ENCODE measurements at regions not wholly inside any gene's neighbourhood (a gene's known extent, or its start where the extent isn't known, plus 50 kb on each side); places are given as distances from the start of the nearest gene placed in this dataset.

- no peaks in the 10 kb centered on the region for H3K4me1 Mint-ChIP-seq
- H3K27me3 Mint-ChIP-seq = no peaks in the 10 kb centered on the region
- ATAC-seq (replicated peaks; ENCODE audit: extremely low read depth, poor library complexity, severe bottlenecking) (no peak), DNase-seq (ENCODE audit: low spot score in 2 of 2) (no peak)
- no peak overlapping the region for H3K4me3 Mint-ChIP-seq
- no peak overlapping the region for H3K27ac Mint-ChIP-seq (ENCODE audit: low read depth)
- peaks cover 6% of the 10 kb centered on the region for H3K9me3 Mint-ChIP-seq
- no peaks in the 10 kb centered on the region for H3K36me3 Mint-ChIP-seq (ENCODE audit: insufficient read depth)
Measured at GRCh38 chr5:163670036-163670435, 164.6 kb downstream of the MAT2B start.

GRCh38 chr5:163677092-163677491 lies 171.7 kb downstream of the MAT2B start:
- H3K9me3 Mint-ChIP-seq = peaks cover 11% of the 10 kb centered on the region
- no peak overlapping the region for H3K27ac Mint-ChIP-seq (ENCODE audit: low read depth)
- H3K27me3 Mint-ChIP-seq = no peaks in the 10 kb centered on the region
- DNase-seq (ENCODE audit: low spot score in 2 of 2) (no peak), ATAC-seq (replicated peaks; ENCODE audit: extremely low read depth, poor library complexity, severe bottlenecking) (no peak)
- H3K4me3 Mint-ChIP-seq = no peak overlapping the region
- H3K36me3 Mint-ChIP-seq (ENCODE audit: insufficient read depth) = no peaks in the 10 kb centered on the region
- no peaks in the 10 kb centered on the region for H3K4me1 Mint-ChIP-seq

GRCh38 chr5:163682234-163682633 lies 176.8 kb downstream of the MAT2B start:
- no peak overlapping the region for H3K27ac Mint-ChIP-seq (ENCODE audit: low read depth)
- DNase-seq (ENCODE audit: low spot score in 2 of 2) = no peak
- no peaks in the 10 kb centered on the region for H3K27me3 Mint-ChIP-seq
- no peak overlapping the region for H3K4me3 Mint-ChIP-seq
- ATAC-seq (replicated peaks; ENCODE audit: extremely low read depth, poor library complexity, severe bottlenecking) = no peak
- H3K4me1 Mint-ChIP-seq = no peaks in the 10 kb centered on the region
- H3K36me3 Mint-ChIP-seq (ENCODE audit: insufficient read depth) = peaks cover 2% of the 10 kb centered on the region
- peaks cover 11% of the 10 kb centered on the region for H3K9me3 Mint-ChIP-seq

GRCh38 chr5:163687414-163687813 lies 182.0 kb downstream of the MAT2B start:
- Mint-ChIP-seq H3K27ac (ENCODE audit: low read depth) (no peak overlapping the region), H3K4me3 (no peak overlapping the region)

GRCh38 chr5:163692091-163692490 lies 186.7 kb downstream of the MAT2B start:
- Mint-ChIP-seq H3K27me3 (no peaks in the 10 kb centered on the region), H3K36me3 (ENCODE audit: insufficient read depth) (no peaks in the 10 kb centered on the region), H3K4me3 (no peak overlapping the region), H3K9me3 (no peaks in the 10 kb centered on the region), H3K4me1 (no peaks in the 10 kb centered on the region), H3K27ac (ENCODE audit: low read depth) (no peak overlapping the region)
- ATAC-seq (replicated peaks; ENCODE audit: extremely low read depth, poor library complexity, severe bottlenecking) (no peak), DNase-seq (ENCODE audit: low spot score in 2 of 2) (no peak)

More at GRCh38 chr5:163687414-163687813, 182.0 kb downstream of the MAT2B start:
- peaks cover 2% of the 10 kb centered on the region for H3K36me3 Mint-ChIP-seq (ENCODE audit: insufficient read depth)
- H3K9me3 Mint-ChIP-seq = no peaks in the 10 kb centered on the region
- DNase-seq (ENCODE audit: low spot score in 2 of 2) = no peak
- H3K27me3 Mint-ChIP-seq = no peaks in the 10 kb centered on the region
- no peaks in the 10 kb centered on the region for H3K4me1 Mint-ChIP-seq
- ATAC-seq (replicated peaks; ENCODE audit: extremely low read depth, poor library complexity, severe bottlenecking) = no peak

GRCh38 chr5:163695830-163696578 lies 190.6 kb downstream of the MAT2B start:
- DNase-seq (ENCODE audit: low spot score in 2 of 2) (no peak), ATAC-seq (replicated peaks; ENCODE audit: extremely low read depth, poor library complexity, severe bottlenecking) (no peak)
- H3K36me3 Mint-ChIP-seq (ENCODE audit: insufficient read depth) = no peaks in the 10 kb centered on the region
- no peaks in the 10 kb centered on the region for H3K27me3 Mint-ChIP-seq
- H3K9me3 Mint-ChIP-seq = no peaks in the 10 kb centered on the region
- H3K4me3 Mint-ChIP-seq = no peak overlapping the region
- H3K27ac Mint-ChIP-seq (ENCODE audit: low read depth) = no peak overlapping the region
- H3K4me1 Mint-ChIP-seq = no peaks in the 10 kb centered on the region

GRCh38 chr5:163696579-163696887 lies 191.1 kb downstream of the MAT2B start:
- no peaks in the 10 kb centered on the region for H3K9me3 Mint-ChIP-seq
- no peak overlapping the region for H3K4me3 Mint-ChIP-seq
- no peak overlapping the region for H3K27ac Mint-ChIP-seq (ENCODE audit: low read depth)
- DNase-seq (ENCODE audit: low spot score in 2 of 2) = no peak
- no peaks in the 10 kb centered on the region for H3K4me1 Mint-ChIP-seq
- no peaks in the 10 kb centered on the region for H3K36me3 Mint-ChIP-seq (ENCODE audit: insufficient read depth)
- no peaks in the 10 kb centered on the region for H3K27me3 Mint-ChIP-seq
- ATAC-seq (replicated peaks; ENCODE audit: extremely low read depth, poor library complexity, severe bottlenecking) = no peak

- H3K4me1 Mint-ChIP-seq = no peaks in the 10 kb centered on the region
- no peak overlapping the region for H3K27ac Mint-ChIP-seq (ENCODE audit: low read depth)
- no peaks in the 10 kb centered on the region for H3K36me3 Mint-ChIP-seq (ENCODE audit: insufficient read depth)
- no peak for ATAC-seq (replicated peaks; ENCODE audit: extremely low read depth, poor library complexity, severe bottlenecking)
- no peak for DNase-seq (ENCODE audit: low spot score in 2 of 2)
- H3K27me3 Mint-ChIP-seq = no peaks in the 10 kb centered on the region
- H3K9me3 Mint-ChIP-seq = no peaks in the 10 kb centered on the region
- no peak overlapping the region for H3K4me3 Mint-ChIP-seq
Measured at GRCh38 chr5:163706053-163706771, 200.8 kb downstream of the MAT2B start.

GRCh38 chr5:163712011-163712410 lies 206.6 kb downstream of the MAT2B start:
- H3K27me3 Mint-ChIP-seq = no peaks in the 10 kb centered on the region
- H3K36me3 Mint-ChIP-seq (ENCODE audit: insufficient read depth) = peaks cover 1% of the 10 kb centered on the region
- DNase-seq (ENCODE audit: low spot score in 2 of 2) (no peak), ATAC-seq (replicated peaks; ENCODE audit: extremely low read depth, poor library complexity, severe bottlenecking) (no peak)
- no peak overlapping the region for H3K4me3 Mint-ChIP-seq
- H3K27ac Mint-ChIP-seq (ENCODE audit: low read depth) = no peak overlapping the region
- peaks cover 24% of the 10 kb centered on the region for H3K9me3 Mint-ChIP-seq
- H3K4me1 Mint-ChIP-seq = no peaks in the 10 kb centered on the region

- Mint-ChIP-seq H3K27ac (ENCODE audit: low read depth) (no peak overlapping the region), H3K27me3 (no peaks in the 10 kb centered on the region), H3K4me3 (no peak overlapping the region), H3K4me1 (no peaks in the 10 kb centered on the region), H3K9me3 (peaks cover 13% of the 10 kb centered on the region), H3K36me3 (ENCODE audit: insufficient read depth) (no peaks in the 10 kb centered on the region)
- ATAC-seq (replicated peaks; ENCODE audit: extremely low read depth, poor library complexity, severe bottlenecking) (no peak), DNase-seq (ENCODE audit: low spot score in 2 of 2) (no peak)
Measured at GRCh38 chr5:163718272-163718671, 212.9 kb downstream of the MAT2B start.

GRCh38 chr5:163724305-163724704 lies 218.9 kb downstream of the MAT2B start:
- ATAC-seq (replicated peaks; ENCODE audit: extremely low read depth, poor library complexity, severe bottlenecking) = no peak

GRCh38 chr5:163727028-163727427 lies 221.6 kb downstream of the MAT2B start:
- DNase-seq (ENCODE audit: low spot score in 2 of 2) = no peak
- ATAC-seq (replicated peaks; ENCODE audit: extremely low read depth, poor library complexity, severe bottlenecking) = no peak
- H3K4me3 Mint-ChIP-seq = no peak overlapping the region
- H3K27ac Mint-ChIP-seq (ENCODE audit: low read depth) = no peak overlapping the region
- no peaks in the 10 kb centered on the region for H3K4me1 Mint-ChIP-seq
- H3K27me3 Mint-ChIP-seq = no peaks in the 10 kb centered on the region
- peaks cover 17% of the 10 kb centered on the region for H3K9me3 Mint-ChIP-seq
- no peaks in the 10 kb centered on the region for H3K36me3 Mint-ChIP-seq (ENCODE audit: insufficient read depth)

More at GRCh38 chr5:163724305-163724704, 218.9 kb downstream of the MAT2B start:
- Mint-ChIP-seq H3K27ac (ENCODE audit: low read depth) (no peak overlapping the region), H3K27me3 (no peaks in the 10 kb centered on the region), H3K4me3 (no peak overlapping the region), H3K4me1 (no peaks in the 10 kb centered on the region), H3K9me3 (peaks cover 17% of the 10 kb centered on the region), H3K36me3 (ENCODE audit: insufficient read depth) (no peaks in the 10 kb centered on the region)
- DNase-seq (ENCODE audit: low spot score in 2 of 2) = no peak

- ATAC-seq (replicated peaks; ENCODE audit: extremely low read depth, poor library complexity, severe bottlenecking) = no peak
- Mint-ChIP-seq H3K36me3 (ENCODE audit: insufficient read depth) (no peaks in the 10 kb centered on the region), H3K27ac (ENCODE audit: low read depth) (no peak overlapping the region), H3K4me1 (no peaks in the 10 kb centered on the region), H3K4me3 (no peak overlapping the region), H3K9me3 (peaks cover 27% of the 10 kb centered on the region), H3K27me3 (no peaks in the 10 kb centered on the region)
- DNase-seq (ENCODE audit: low spot score in 2 of 2) = no peak
Measured at GRCh38 chr5:163730206-163730756, 224.9 kb downstream of the MAT2B start.
